H1 (cell line): ENCODE measurements at regions not wholly inside any gene's neighbourhood (a gene's known extent, or its start where the extent isn't known, plus 50 kb on each side); places are given as distances from the start of the nearest gene placed in this dataset.

Source experiments
- RNF2 ChIP-seq: fragments of 200-900, 300-1000 bp; sonication (generic); IDR thresholded peaks from 2 replicates; pipeline ENCODE4 v1.7.1; 2016; ENCODE audit warnings: borderline replicate concordance, low read depth, mild to moderate bottlenecking, antibody characterized with exemption, low read length; ENCODE audit not compliant: poor library complexity, severe bottlenecking; ENCODE audit errors: missing control alignments
- TEAD4 ChIP-seq: IDR thresholded peaks from 2 replicates; pipeline ENCODE4 v1.6.1; 2012; ENCODE audit warnings: low read depth, low read length, inconsistent platforms, mixed read lengths

- TF ChIP-seq TEAD4: no peak
- no peak for TF ChIP-seq RNF2
Observed at GRCh38 chr16:48997081-48997615, 284.5 kb downstream of the CBLN1 start (continued).
